GM12873 (cell line): ENCODE measurements at regions not wholly inside any gene's neighbourhood (a gene's known extent, or its start where the extent isn't known, plus 50 kb on each side); places are given as distances from the start of the nearest gene placed in this dataset.

Source experiments
- CTCF ChIP-seq: IDR thresholded peaks from 2 replicates; pipeline ENCODE4 v1.5.1; 2012; ENCODE audit warnings: low read depth, mild to moderate bottlenecking, moderate library complexity, low read length, control low read depth; ENCODE audit not compliant: insufficient read depth; ENCODE audit errors: missing control alignments

- no peak for TF ChIP-seq CTCF
Observed at GRCh38 chr4:42778349-42778748, 114.2 kb upstream of the GRXCR1 start.

GRCh38 chr4:42768125-42768748 is 111.3 kb upstream of the ATP8A1 start:
- peak; percentile 33 for TF ChIP-seq CTCF

- no peak for TF ChIP-seq CTCF
Observed at GRCh38 chr4:42767669-42768068, 110.8 kb upstream of the ATP8A1 start.

GRCh38 chr4:42761804-42762203 is 104.9 kb upstream of the ATP8A1 start:
- TF ChIP-seq CTCF, result no peak

GRCh38 chr4:42751587-42751986 is 94.7 kb upstream of the ATP8A1 start:
- TF ChIP-seq CTCF, result no peak

- TF ChIP-seq CTCF, result no peak
Observed at GRCh38 chr4:42750856-42751255, 94.0 kb upstream of the ATP8A1 start.

GRCh38 chr4:42750091-42750490 is 93.2 kb upstream of the ATP8A1 start:
- peak; percentile 38 for TF ChIP-seq CTCF
